MM.1S (cell line): ENCODE measurements at regions not wholly inside any gene's neighbourhood (a gene's known extent, or its start where the extent isn't known, plus 50 kb on each side); places are given as distances from the start of the nearest gene placed in this dataset.

ENCODE experiments used
- DNase-seq: peaks from one replicate; pipeline ENCODE4 v3.0.0-alpha.2; 2015
- H2AFZ ChIP-seq: fragments of 300-600 bp; sonication (generic); 2 replicates; pipeline ENCODE4 v1.6.0; 2016; ENCODE audit warnings: antibody characterized with exemption, low read length
- H3F3A ChIP-seq: fragments of 300-600 bp; sonication (generic); 2 replicates; pipeline ENCODE4 v1.6.1; 2016; ENCODE audit warnings: mild to moderate bottlenecking, antibody characterized with exemption, low read length, moderate library complexity, mixed read lengths; ENCODE audit not compliant: insufficient read depth
- H3K27ac ChIP-seq: fragments of 300-600 bp; sonication (generic); 2 replicates; pipeline ENCODE4 v1.5.1; 2016; ENCODE audit warnings: mild to moderate bottlenecking, low read length
- H3K27me3 ChIP-seq: fragments of 300-600 bp; sonication (generic); replicated peaks from 2 replicates; pipeline ENCODE4 v1.6.0; 2016; ENCODE audit warnings: low read length; ENCODE audit not compliant: insufficient read depth
- H3K36me3 ChIP-seq: fragments of 300-600 bp; sonication (generic); replicated peaks from 2 replicates; pipeline ENCODE4 v1.6.1; 2016; ENCODE audit warnings: mild to moderate bottlenecking, low read length, mixed read lengths; ENCODE audit not compliant: insufficient read depth
- H3K4me1 ChIP-seq: fragments of 300-600 bp; sonication (generic); 2 replicates; pipeline ENCODE4 v1.6.1; 2016; ENCODE audit warnings: low read length, mixed read lengths
- H3K4me2 ChIP-seq: fragments of 300-600 bp; sonication (generic); 2 replicates; pipeline ENCODE4 v1.6.0; 2016; ENCODE audit warnings: low read depth, low read length
- H3K4me3 ChIP-seq: fragments of 300-600 bp; sonication (generic); 2 replicates; pipeline ENCODE4 v1.5.1; 2016; ENCODE audit warnings: low read length, mixed read lengths
- H3K79me2 ChIP-seq: fragments of 300-600 bp; sonication (generic); 2 replicates; pipeline ENCODE4 v1.6.1; 2016; ENCODE audit warnings: mixed run types, low read length, mixed read lengths
- H3K9ac ChIP-seq: fragments of 300-600 bp; sonication (generic); 2 replicates; pipeline ENCODE4 v1.6.1; 2016; ENCODE audit warnings: low read length, mixed read lengths
- H3K9me2 ChIP-seq: fragments of 300-600 bp; sonication (generic); replicated peaks from 2 replicates; pipeline ENCODE4 v1.6.1; 2016; ENCODE audit warnings: mild to moderate bottlenecking, low read length, mixed read lengths; ENCODE audit not compliant: insufficient read depth
- H3K9me3 ChIP-seq: fragments of 300-600 bp; sonication (generic); replicated peaks from 2 replicates; pipeline ENCODE4 v1.6.1; 2016; ENCODE audit warnings: mild to moderate bottlenecking, low read length, mixed read lengths; ENCODE audit not compliant: insufficient read depth
- H4K20me1 ChIP-seq: fragments of 300-600 bp; sonication (generic); 2 replicates; pipeline ENCODE4 v1.6.1; 2016; ENCODE audit warnings: mild to moderate bottlenecking, low read length, moderate library complexity, mixed read lengths; ENCODE audit not compliant: insufficient read depth
- CTCF ChIP-seq: fragments of 300-600 bp; sonication (generic); IDR thresholded peaks from 2 replicates; pipeline ENCODE4 v1.5.1; 2016; ENCODE audit warnings: antibody characterized with exemption, low read length, mixed read lengths
- EZH2 ChIP-seq: fragments of 300-600 bp; sonication (generic); optimal IDR thresholded peaks from 2 replicates; pipeline ENCODE3; 2017; ENCODE audit warnings: low read depth, mild to moderate bottlenecking, antibody characterized with exemption, low read length, mixed read lengths
- EZH2phosphoT487 ChIP-seq: fragments of 300-600 bp; sonication (generic); IDR thresholded peaks from 2 replicates; pipeline ENCODE4 v1.6.1; 2018; ENCODE audit warnings: antibody characterized with exemption, low read length

- Histone ChIP-seq H2AFZ (no peak overlapping the region), H3K79me2 (no peaks in the 10 kb centered on the region), H3K27ac (peak overlapping the region; percentile 94), H3F3A (peaks cover 42% of the 10 kb centered on the region), H3K9ac (peak overlapping the region; percentile 52), H3K4me2 (peak overlapping the region; percentile 51), H4K20me1 (no peaks in the 10 kb centered on the region), H3K4me1 (peaks cover 63% of the 10 kb centered on the region), H3K27me3 (no peaks in the 10 kb centered on the region), H3K4me3 (no peak overlapping the region), H3K9me3 (no peaks in the 10 kb centered on the region), H3K36me3 (no peaks in the 10 kb centered on the region), H3K9me2 (no peaks in the 10 kb centered on the region)
- no peak for DNase-seq
- TF ChIP-seq CTCF (no peak), EZH2 (no peak), EZH2phosphoT487 (no peak)
Measured at GRCh38 chr10:123402021-123402420, 247.8 kb downstream of the BUB3 start.

GRCh38 chr10:123402656-123403055 is 248.5 kb downstream of the BUB3 start:
- Histone ChIP-seq H2AFZ (peak overlapping the region; percentile 17; the same call in 1 of the 2 replicates), H3K4me3 (peak overlapping the region; percentile 2; the same call in 1 of the 2 replicates), H3F3A (peaks cover 35% of the 10 kb centered on the region), H3K9me2 (no peaks in the 10 kb centered on the region), H3K4me2 (peak overlapping the region; percentile 51), H3K36me3 (no peaks in the 10 kb centered on the region), H3K27ac (peak overlapping the region; percentile 94), H3K27me3 (no peaks in the 10 kb centered on the region), H3K4me1 (peaks cover 56% of the 10 kb centered on the region), H3K79me2 (no peaks in the 10 kb centered on the region), H3K9ac (peak overlapping the region; percentile 56), H3K9me3 (no peaks in the 10 kb centered on the region), H4K20me1 (no peaks in the 10 kb centered on the region)
- TF ChIP-seq EZH2phosphoT487: no peak
- DNase-seq: peak; percentile 80

DNA sequence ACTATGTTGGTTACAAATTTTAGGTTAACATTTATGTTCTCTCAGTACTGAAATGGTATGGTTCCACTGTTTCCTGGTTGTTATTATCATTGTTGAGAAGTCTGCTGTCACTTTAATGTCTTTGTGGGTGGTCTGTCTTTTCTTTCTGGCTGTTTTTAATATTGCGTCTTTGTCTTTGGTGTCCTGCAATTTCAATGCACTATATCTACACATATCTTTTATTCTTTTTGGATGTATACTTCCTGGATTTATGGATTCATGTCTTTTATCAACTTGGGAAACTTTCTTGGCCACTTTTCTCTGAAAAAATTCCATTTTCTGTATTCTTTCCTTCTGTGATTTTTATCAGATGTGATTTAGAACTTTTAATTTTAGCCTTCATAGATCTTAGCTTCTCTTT is 250.2 kb downstream of the BUB3 start:
- Histone ChIP-seq H3K27me3 (no peaks in the 10 kb centered on the region), H4K20me1 (no peaks in the 10 kb centered on the region), H3K9ac (no peak overlapping the region), H3K36me3 (no peaks in the 10 kb centered on the region), H3K9me3 (no peaks in the 10 kb centered on the region), H3K9me2 (no peaks in the 10 kb centered on the region), H3K4me3 (no peak overlapping the region), H2AFZ (no peak overlapping the region), H3K4me2 (no peak overlapping the region), H3K4me1 (peaks cover 43% of the 10 kb centered on the region), H3F3A (peaks cover 20% of the 10 kb centered on the region), H3K27ac (no peak overlapping the region), H3K79me2 (no peaks in the 10 kb centered on the region)
- DNase-seq: no peak
- TF ChIP-seq CTCF (no peak), EZH2phosphoT487 (no peak), EZH2 (no peak)

DNA sequence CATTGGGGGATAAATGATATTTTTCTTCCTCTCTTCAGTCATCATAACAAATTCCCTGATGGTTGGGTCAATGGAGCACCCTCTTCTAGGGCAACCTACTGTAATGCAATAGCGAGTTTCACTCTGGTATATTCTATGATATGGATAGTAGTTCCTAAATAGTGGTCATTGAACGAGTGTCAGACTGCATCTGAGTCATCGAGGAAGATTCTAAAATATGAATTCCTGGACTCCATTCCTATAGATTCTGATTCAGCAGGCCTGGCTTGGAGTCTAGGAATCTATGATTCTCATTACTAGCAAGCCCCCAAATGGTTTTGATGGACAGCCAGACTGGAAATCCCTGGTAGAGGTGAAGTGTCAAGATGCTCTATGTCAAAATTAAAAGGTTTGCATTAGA is 254.5 kb downstream of the BUB3 start:
- Histone ChIP-seq H3K9me3 (no peaks in the 10 kb centered on the region), H3K4me1 (peaks cover 3% of the 10 kb centered on the region), H3K36me3 (no peaks in the 10 kb centered on the region), H3K27ac (no peak overlapping the region), H3K4me3 (no peak overlapping the region), H3K79me2 (no peaks in the 10 kb centered on the region), H2AFZ (no peak overlapping the region), H3K9me2 (no peaks in the 10 kb centered on the region), H3K27me3 (no peaks in the 10 kb centered on the region), H3K9ac (no peak overlapping the region), H3F3A (peaks cover 3% of the 10 kb centered on the region), H4K20me1 (no peaks in the 10 kb centered on the region), H3K4me2 (no peak overlapping the region)
- TF ChIP-seq EZH2phosphoT487: no peak
- no peak for TF ChIP-seq CTCF
- TF ChIP-seq EZH2: no peak
- DNase-seq: no peak
